ENCODE measurements at regions not wholly inside any gene's neighbourhood (a gene's known extent, or its start where the extent isn't known, plus 50 kb on each side); places are given as distances from the start of the nearest gene placed in this dataset.

- no peak for DNase-seq
These were observed 115.7 kb downstream of the OAT start for GRCh38 chr10:124302951-124303505.

GRCh38 chr10:124301736-124302135 is 117.0 kb downstream of the OAT start:
- no peak for DNase-seq

- DNase-seq = no peak
These were observed 118.0 kb downstream of the OAT start for GRCh38 chr10:124300735-124301134.

GRCh38 chr10:124300224-124300623 is 118.5 kb downstream of the OAT start:
- no peak for DNase-seq

- no peak for DNase-seq
These were observed 119.0 kb downstream of the OAT start for GRCh38 chr10:124299696-124300095.

GRCh38 chr10:124298891-124299290 is 119.8 kb downstream of the OAT start:
- DNase-seq = no peak

- DNase-seq = no peak
These were observed 121.6 kb downstream of the OAT start for GRCh38 chr10:124296813-124297788.

- DNase-seq = peak; percentile 78
These were observed 122.5 kb downstream of the OAT start for GRCh38 chr10:124296121-124296812.

GRCh38 chr10:124294811-124295770 is 123.6 kb downstream of the OAT start:
- no peak for DNase-seq

GRCh38 chr10:124293616-124294449 is 124.9 kb downstream of the OAT start:
- DNase-seq = no peak

- DNase-seq = no peak
These were observed 125.7 kb downstream of the OAT start for GRCh38 chr10:124292911-124293615.

GRCh38 chr10:124291001-124291701 is 127.6 kb downstream of the OAT start:
- no peak for DNase-seq

- DNase-seq = peak; percentile 87
These were observed 128.6 kb downstream of the OAT start for GRCh38 chr10:124289851-124290795.

- DNase-seq = no peak
These were observed 129.5 kb downstream of the OAT start for GRCh38 chr10:124288928-124289850.

GRCh38 chr10:124288486-124288885 is 130.2 kb downstream of the OAT start:
- no peak for DNase-seq

GRCh38 chr10:124287791-124288190 is 130.9 kb downstream of the OAT start:
- DNase-seq = no peak

- peak; percentile 23 for DNase-seq
These were observed 131.5 kb downstream of the OAT start for GRCh38 chr10:124287071-124287685.
